ENCODE measurements at regions not wholly inside any gene's neighbourhood (a gene's known extent, or its start where the extent isn't known, plus 50 kb on each side); places are given as distances from the start of the nearest gene placed in this dataset.

DNA sequence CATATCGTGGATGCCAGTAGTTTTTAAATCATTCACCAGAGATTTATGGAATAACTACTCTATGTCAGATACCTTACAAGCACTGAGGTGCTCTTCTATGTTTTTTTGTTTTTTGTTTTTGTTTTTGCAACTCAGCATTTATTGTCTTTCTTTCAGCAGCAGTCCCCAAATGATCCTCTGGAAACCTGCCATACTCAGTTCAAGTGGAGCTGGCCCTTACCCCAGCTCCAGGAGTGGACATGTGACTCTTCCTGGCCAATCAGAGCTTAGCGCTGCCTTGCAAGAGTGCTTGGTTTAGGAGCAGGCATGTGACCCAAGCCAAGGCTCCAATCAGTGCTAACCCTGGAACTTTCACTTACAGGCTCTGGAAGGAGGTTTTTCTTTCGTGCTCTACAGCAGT, 356.6 kb upstream of the ZMIZ1 start:
- TF ChIP-seq ZNF274 (IDR thresholded peaks at IDR 0.05; ENCODE audit: low read depth, low read length) = no peak
- TF ChIP-seq YY1 (IDR thresholded peaks at IDR 0.05; ENCODE audit: insufficient read depth, insufficient read length) = no peak
- TF ChIP-seq SUZ12 (IDR thresholded peaks at IDR 0.05; ENCODE audit: extremely low read depth, insufficient read depth, insufficient read length) = no peak
- Histone ChIP-seq H3K4me1 (ENCODE audit: insufficient read depth, insufficient read length) (no peaks in the 10 kb centered on the region), H3K9me3 (ENCODE audit: insufficient read depth, low read length) (no peaks in the 10 kb centered on the region), H3K9ac (ENCODE audit: insufficient read length, low read depth) (no peak overlapping the region), H3K36me3 (ENCODE audit: insufficient read depth, insufficient read length, low read length) (no peaks in the 10 kb centered on the region), H3K4me3 (ENCODE audit: insufficient read length, low read depth) (no peak overlapping the region), H3K27me3 (ENCODE audit: insufficient read depth, insufficient read length) (peaks cover 2% of the 10 kb centered on the region)
- DNase-seq (ENCODE audit: low read depth, low spot score) = no peak

DNA sequence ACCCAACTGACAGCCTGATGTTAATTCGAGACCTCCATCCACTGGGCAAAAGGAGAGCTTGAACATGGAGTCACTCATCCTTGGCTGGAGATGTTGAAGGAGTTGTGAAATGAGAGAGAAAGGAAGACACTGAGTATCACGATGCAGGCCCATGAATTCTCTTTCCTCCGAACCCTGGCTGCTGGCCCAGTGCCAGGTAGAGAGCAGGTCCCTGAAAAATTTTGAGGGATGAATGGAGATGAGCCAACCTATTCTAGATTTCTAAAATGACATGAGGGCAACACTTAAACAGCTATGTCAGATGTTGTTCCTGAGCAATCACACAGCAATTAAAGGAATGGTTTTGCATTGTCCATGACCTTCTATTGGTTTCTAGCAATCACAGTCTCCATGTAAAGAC, 355.1 kb upstream of the ZMIZ1 start:
- H3K36me3 ChIP-seq (ENCODE audit: insufficient read depth, insufficient read length, low read length) = no peaks in the 10 kb centered on the region

DNA sequence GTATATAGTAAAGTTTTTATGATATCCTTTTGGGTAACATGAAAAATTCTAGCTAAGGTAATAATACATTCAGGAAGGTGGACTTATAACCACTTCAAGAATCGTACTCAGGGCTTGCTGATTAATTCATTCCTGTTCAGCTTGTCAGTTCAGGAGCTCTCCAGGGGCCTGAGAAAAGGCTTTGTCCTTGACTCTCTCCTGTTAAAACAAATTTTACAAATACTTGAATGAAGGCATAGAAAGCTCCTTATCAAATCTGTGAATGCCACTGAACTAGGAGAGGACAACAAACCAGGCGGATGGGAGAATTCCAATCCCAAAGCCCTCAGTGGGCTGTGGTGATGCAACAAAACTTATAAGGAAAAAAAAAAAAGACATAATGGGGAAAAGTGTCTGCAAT, 354.5 kb upstream of the ZMIZ1 start:
- no peak overlapping the region for H3K4me3 ChIP-seq (ENCODE audit: insufficient read length, low read depth)
- TF ChIP-seq SUZ12 (IDR thresholded peaks at IDR 0.05; ENCODE audit: extremely low read depth, insufficient read depth, insufficient read length) (no peak), YY1 (IDR thresholded peaks at IDR 0.05; ENCODE audit: insufficient read depth, insufficient read length) (no peak), ZNF274 (IDR thresholded peaks at IDR 0.05; ENCODE audit: low read depth, low read length) (no peak)
- H3K27me3 ChIP-seq (ENCODE audit: insufficient read depth, insufficient read length) = peaks cover 2% of the 10 kb centered on the region
- H3K4me1 ChIP-seq (ENCODE audit: insufficient read depth, insufficient read length) = no peaks in the 10 kb centered on the region
- no peak overlapping the region for H3K9ac ChIP-seq (ENCODE audit: insufficient read length, low read depth)
- H3K36me3 ChIP-seq (ENCODE audit: insufficient read depth, insufficient read length, low read length) = no peaks in the 10 kb centered on the region
- no peaks in the 10 kb centered on the region for H3K9me3 ChIP-seq (ENCODE audit: insufficient read depth, low read length)
- DNase-seq (ENCODE audit: low read depth, low spot score) = no peak

More for the DNA sequence above, 355.1 kb upstream of the ZMIZ1 start:
- peaks cover 2% of the 10 kb centered on the region for H3K27me3 ChIP-seq (ENCODE audit: insufficient read depth, insufficient read length)
- no peak overlapping the region for H3K4me3 ChIP-seq (ENCODE audit: insufficient read length, low read depth)
- TF ChIP-seq ZNF274 (IDR thresholded peaks at IDR 0.05; ENCODE audit: low read depth, low read length) = no peak
- H3K4me1 ChIP-seq (ENCODE audit: insufficient read depth, insufficient read length) = no peaks in the 10 kb centered on the region
- no peak for DNase-seq (ENCODE audit: low read depth, low spot score)
- no peak overlapping the region for H3K9ac ChIP-seq (ENCODE audit: insufficient read length, low read depth)
- H3K9me3 ChIP-seq (ENCODE audit: insufficient read depth, low read length) = no peaks in the 10 kb centered on the region

GRCh38 chr10:78715435-78715834, 353.3 kb upstream of the ZMIZ1 start:
- TF ChIP-seq ZNF274 (IDR thresholded peaks at IDR 0.05; ENCODE audit: low read depth, low read length) (no peak), YY1 (IDR thresholded peaks at IDR 0.05; ENCODE audit: insufficient read depth, insufficient read length) (no peak), SUZ12 (IDR thresholded peaks at IDR 0.05; ENCODE audit: extremely low read depth, insufficient read depth, insufficient read length) (no peak)
- no peak overlapping the region for H3K4me3 ChIP-seq (ENCODE audit: insufficient read length, low read depth)
- no peaks in the 10 kb centered on the region for H3K9me3 ChIP-seq (ENCODE audit: insufficient read depth, low read length)
- H3K27me3 ChIP-seq (ENCODE audit: insufficient read depth, insufficient read length) = peaks cover under 1% of the 10 kb centered on the region
- no peaks in the 10 kb centered on the region for H3K36me3 ChIP-seq (ENCODE audit: insufficient read depth, insufficient read length, low read length)
- H3K9ac ChIP-seq (ENCODE audit: insufficient read length, low read depth) = no peak overlapping the region
- H3K4me1 ChIP-seq (ENCODE audit: insufficient read depth, insufficient read length) = no peaks in the 10 kb centered on the region
- DNase-seq (ENCODE audit: low read depth, low spot score) = no peak

DNA sequence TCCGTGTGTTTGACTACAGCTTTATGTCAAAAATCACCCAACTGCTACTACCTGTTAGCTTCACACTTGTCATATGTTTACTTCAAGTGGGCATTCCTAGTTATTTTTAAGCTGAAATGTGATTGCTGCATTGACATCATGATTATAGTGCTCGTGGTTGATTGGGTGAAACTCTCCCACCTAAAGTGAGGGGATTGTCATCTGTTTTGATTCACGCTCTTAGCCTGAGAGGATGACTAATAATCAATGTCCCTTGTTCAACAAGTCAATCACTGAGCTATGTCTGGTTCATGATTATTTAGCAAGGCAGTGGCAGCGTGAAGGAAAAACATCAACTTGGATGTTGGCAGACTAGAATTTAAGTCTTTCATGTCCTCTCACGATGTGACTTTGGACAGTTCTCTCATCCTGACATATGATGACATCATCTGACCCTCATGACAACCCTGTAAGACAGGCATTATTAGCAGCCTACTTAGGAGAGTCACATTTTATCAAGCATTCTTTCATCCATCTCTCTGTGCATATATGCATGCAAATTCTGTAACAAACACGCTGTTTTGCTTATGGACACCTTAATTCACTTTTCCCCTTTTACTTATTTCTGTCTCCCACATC, 352.6 kb upstream of the ZMIZ1 start:
- no peak for TF ChIP-seq ZNF274 (IDR thresholded peaks at IDR 0.05; ENCODE audit: low read depth, low read length)
- TF ChIP-seq YY1 (IDR thresholded peaks at IDR 0.05; ENCODE audit: insufficient read depth, insufficient read length) = no peak
- TF ChIP-seq SUZ12 (IDR thresholded peaks at IDR 0.05; ENCODE audit: extremely low read depth, insufficient read depth, insufficient read length) = no peak
- no peaks in the 10 kb centered on the region for H3K27me3 ChIP-seq (ENCODE audit: insufficient read depth, insufficient read length)
- no peaks in the 10 kb centered on the region for H3K4me1 ChIP-seq (ENCODE audit: insufficient read depth, insufficient read length)
- H3K9ac ChIP-seq (ENCODE audit: insufficient read length, low read depth) = no peak overlapping the region
- no peak overlapping the region for H3K4me3 ChIP-seq (ENCODE audit: insufficient read length, low read depth)
- no peak for DNase-seq (ENCODE audit: low read depth, low spot score)
- no peaks in the 10 kb centered on the region for H3K9me3 ChIP-seq (ENCODE audit: insufficient read depth, low read length)
- H3K36me3 ChIP-seq (ENCODE audit: insufficient read depth, insufficient read length, low read length) = no peaks in the 10 kb centered on the region

DNA sequence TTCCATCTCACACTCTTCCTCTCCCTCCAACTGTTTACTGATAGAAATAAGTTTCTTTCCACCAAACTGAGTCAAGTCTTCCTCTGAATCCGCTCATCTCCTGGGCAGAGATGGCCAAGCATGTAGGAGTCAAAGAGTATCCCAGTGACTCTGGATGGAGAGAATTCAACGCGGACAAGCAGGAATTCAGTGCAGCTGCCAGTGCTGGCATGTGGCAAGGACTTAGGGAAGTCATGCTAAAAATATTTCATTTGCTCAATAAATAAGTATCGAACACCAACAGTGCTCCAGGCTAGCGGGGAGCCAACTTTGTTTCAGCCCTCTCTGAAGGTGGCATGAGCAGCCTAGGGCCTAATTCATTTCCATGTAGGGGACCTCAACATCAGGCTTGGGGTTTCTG, 351.6 kb upstream of the ZMIZ1 start:
- Histone ChIP-seq H3K9ac (ENCODE audit: insufficient read length, low read depth) (no peak overlapping the region), H3K27me3 (ENCODE audit: insufficient read depth, insufficient read length) (no peaks in the 10 kb centered on the region), H3K4me3 (ENCODE audit: insufficient read length, low read depth) (no peak overlapping the region), H3K9me3 (ENCODE audit: insufficient read depth, low read length) (no peaks in the 10 kb centered on the region), H3K36me3 (ENCODE audit: insufficient read depth, insufficient read length, low read length) (no peaks in the 10 kb centered on the region), H3K4me1 (ENCODE audit: insufficient read depth, insufficient read length) (no peaks in the 10 kb centered on the region)
- DNase-seq (ENCODE audit: low read depth, low spot score) = no peak
- TF ChIP-seq SUZ12 (IDR thresholded peaks at IDR 0.05; ENCODE audit: extremely low read depth, insufficient read depth, insufficient read length) = no peak
- no peak for TF ChIP-seq YY1 (IDR thresholded peaks at IDR 0.05; ENCODE audit: insufficient read depth, insufficient read length)
- TF ChIP-seq ZNF274 (IDR thresholded peaks at IDR 0.05; ENCODE audit: low read depth, low read length) = no peak

DNA sequence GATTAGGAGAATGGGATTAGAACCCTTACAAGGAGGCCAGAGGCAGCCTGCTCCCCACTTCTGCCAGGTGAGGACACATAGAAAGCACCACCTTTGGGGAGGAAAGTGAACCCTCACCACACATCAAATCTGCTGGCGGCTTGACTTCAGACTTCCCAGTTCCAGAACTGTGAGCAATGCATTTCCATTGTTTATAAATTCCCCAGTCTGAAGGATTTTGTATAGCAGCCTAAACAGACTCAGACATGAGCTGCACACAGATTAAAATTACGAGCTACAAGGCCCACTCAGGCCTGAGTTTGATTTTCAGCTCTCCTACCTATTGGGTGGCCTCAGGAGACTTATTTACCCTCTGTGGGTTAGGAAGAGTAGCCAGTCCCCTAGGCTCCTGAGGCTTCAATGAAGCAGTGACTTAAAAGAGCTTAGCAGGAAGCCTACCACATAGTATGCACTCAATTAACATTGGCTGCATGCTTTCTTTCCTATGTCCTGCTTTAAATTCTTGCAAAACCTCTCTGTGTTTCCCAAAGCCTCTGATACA, 350.7 kb upstream of the ZMIZ1 start:
- H3K9me3 ChIP-seq (ENCODE audit: insufficient read depth, low read length) = no peaks in the 10 kb centered on the region
- TF ChIP-seq ZNF274 (IDR thresholded peaks at IDR 0.05; ENCODE audit: low read depth, low read length) (no peak), YY1 (IDR thresholded peaks at IDR 0.05; ENCODE audit: insufficient read depth, insufficient read length) (no peak), SUZ12 (IDR thresholded peaks at IDR 0.05; ENCODE audit: extremely low read depth, insufficient read depth, insufficient read length) (no peak)
- no peak for DNase-seq (ENCODE audit: low read depth, low spot score)
- no peaks in the 10 kb centered on the region for H3K4me1 ChIP-seq (ENCODE audit: insufficient read depth, insufficient read length)
- no peaks in the 10 kb centered on the region for H3K27me3 ChIP-seq (ENCODE audit: insufficient read depth, insufficient read length)
- H3K36me3 ChIP-seq (ENCODE audit: insufficient read depth, insufficient read length, low read length) = no peaks in the 10 kb centered on the region
- H3K4me3 ChIP-seq (ENCODE audit: insufficient read length, low read depth) = no peak overlapping the region
- no peak overlapping the region for H3K9ac ChIP-seq (ENCODE audit: insufficient read length, low read depth)
